SH-SY5Y (cell line): ENCODE measurements at regions not wholly inside any gene's neighbourhood (a gene's known extent, or its start where the extent isn't known, plus 50 kb on each side); places are given as distances from the start of the nearest gene placed in this dataset.

Experiments
- GATA2 ChIP-seq: IDR thresholded peaks from 2 replicates; pipeline ENCODE4 v1.6.1; 2011; ENCODE audit warnings: mild to moderate bottlenecking, low read depth, low read length
- GATA3 ChIP-seq: IDR thresholded peaks from 2 replicates; pipeline ENCODE4 v1.6.1; 2011; ENCODE audit warnings: low read depth, mild to moderate bottlenecking, low read length, moderate library complexity

- TF ChIP-seq GATA2: no peak
- no peak for TF ChIP-seq GATA3
Observed at GRCh38 chr11:29208117-29208516, 808.7 kb downstream of the KCNA4 start.
